ENCODE measurements at regions not wholly inside any gene's neighbourhood (a gene's known extent, or its start where the extent isn't known, plus 50 kb on each side); places are given as distances from the start of the nearest gene placed in this dataset.
A peak's percentile ranks its signal among the peaks of the same experiment; 100 is the strongest.
"Not testable (repeated sequence)": the region's sequence is repeated elsewhere in the genome, so short reads cannot be mapped to it uniquely, and the experiment has no call there.

DNA sequence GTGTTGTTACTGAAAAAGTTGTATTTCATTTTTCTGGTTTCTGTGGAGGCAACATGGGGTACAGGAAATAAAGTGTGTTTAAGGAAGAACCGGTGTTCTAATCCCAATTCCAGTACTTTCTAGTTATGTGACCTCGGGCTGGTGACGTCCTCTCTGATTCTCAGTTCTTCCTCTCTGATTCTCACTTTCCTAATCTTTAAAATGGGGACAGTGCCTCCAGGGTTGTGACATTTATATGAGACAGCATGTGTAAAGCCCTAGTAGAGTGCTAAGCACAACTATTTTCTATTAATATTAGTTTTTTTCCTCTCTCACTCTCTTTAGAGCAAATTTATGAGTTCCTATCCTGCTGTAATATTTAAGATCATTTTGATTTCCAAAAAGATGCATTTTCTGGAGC is 50.9 kb upstream of the PTPDC1 start:
- DNase-seq = no peak

DNA sequence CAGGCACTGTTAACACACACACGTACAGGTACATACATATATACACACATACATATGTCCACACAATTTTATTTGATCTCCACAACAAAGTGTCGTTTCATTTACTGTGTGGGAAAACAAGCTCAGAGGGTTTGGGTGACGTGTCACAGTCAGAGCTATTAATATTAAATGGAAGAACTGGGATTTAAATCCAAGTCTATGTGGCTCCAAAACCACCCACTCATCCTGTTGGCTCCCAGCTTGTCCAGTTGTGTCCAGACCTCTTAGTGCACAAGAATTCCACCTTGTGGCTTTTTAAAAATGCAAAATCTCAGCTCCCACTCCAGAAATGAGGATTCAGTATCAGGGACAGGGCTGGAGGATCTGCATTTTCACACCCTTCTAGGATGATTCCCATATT is 52.3 kb upstream of the PTPDC1 start:
- DNase-seq = no peak

DNA sequence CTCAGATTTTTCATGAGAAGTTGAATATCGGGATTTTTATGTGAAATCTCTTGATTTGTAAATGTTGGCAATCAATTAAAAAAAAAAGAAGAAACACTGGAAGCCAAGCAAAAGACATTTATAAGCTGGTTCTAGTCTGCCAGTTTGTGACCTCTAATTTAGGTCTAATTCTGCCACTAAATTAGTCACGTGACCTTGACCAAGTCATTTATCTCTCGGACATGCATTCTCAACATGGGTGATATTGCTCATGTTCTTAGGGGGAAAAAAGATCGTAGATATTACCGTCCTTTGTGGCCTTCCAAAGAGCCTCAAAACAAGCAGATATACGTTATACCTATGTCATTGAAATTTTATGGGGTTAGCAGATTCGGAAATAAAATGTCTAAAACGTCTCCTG is 52.9 kb upstream of the PTPDC1 start:
- no peak for DNase-seq

DNA sequence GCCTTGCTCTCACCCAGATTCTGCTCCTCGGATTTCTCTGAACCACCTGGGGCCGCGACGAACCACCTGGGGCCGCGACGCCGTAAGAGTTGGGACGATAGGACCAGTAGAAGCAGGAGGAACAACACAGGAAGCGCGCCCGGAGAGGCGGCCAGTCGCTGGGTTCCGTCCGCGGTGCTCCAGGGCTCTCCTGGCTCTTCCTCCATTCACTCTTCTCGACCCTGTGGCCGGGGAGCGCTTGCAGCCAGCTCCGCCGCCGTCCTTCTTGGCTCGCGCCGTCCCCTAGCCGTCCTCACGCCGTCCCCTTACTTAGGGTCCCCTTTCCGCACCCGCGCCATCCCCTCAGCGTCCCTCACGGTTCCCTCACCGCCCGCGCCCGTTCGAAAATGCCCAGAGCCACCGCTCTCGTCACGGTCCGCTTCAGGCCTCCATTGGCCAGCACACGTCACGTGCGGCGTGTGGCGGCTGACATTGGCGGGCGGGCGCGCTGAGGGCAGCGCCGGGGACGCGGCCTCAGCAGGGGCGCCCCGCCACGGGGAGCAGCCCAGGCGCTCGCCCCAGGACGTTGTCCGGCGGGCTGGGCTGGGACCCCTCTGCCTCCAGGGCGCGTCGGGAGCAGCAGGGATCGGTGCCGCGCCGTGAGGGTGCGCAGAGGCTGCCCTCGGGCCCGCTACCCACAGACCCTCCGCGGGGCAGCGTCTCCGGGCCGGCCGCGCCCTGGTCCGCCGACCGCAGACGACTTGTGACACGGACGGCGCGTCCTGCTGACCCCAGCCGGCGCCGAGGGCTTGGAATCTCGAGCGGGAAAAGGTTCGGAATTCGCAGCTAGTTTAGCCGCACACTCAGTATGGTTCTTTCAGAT is 53.7 kb upstream of the PTPDC1 start:
- DNase-seq = peak; percentile 76

DNA sequence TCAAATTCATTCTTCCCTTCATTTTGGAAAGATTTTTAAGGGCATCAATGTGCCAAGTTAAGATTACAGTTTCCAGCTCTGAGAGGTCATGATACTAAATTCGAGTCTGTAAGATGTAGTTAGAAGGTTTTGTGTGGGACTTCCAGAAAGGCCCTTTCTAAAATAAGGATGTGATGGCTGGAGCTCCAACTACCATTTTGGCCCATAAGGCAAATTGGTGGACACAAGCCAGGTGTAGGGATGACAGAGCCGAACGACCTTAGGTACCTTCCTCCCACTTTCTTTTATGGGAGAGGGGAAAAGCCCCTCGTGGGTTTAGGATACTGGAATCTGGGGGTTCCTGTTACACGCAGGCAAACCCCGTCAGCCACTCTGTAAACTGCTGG is 54.3 kb upstream of the PTPDC1 start:
- no peak for DNase-seq

DNA sequence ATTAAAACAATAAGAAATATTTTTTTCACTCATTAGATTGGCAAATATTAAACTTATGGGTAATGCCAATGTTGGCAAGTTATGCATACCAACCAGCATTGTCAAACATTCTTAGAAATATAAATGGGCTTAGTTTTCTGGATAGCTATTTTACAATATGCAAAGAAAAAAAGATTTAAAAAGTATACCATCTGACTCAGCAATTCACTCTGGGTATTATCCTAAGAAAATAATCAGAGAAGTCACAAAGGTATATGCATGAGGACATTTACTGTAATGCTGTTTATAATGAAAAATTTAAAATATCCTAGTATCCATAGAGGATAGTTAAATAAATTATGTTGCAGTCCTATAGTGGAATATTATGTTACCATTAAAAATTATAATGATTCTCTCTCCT is 57.4 kb upstream of the PTPDC1 start:
- no peak for DNase-seq

DNA sequence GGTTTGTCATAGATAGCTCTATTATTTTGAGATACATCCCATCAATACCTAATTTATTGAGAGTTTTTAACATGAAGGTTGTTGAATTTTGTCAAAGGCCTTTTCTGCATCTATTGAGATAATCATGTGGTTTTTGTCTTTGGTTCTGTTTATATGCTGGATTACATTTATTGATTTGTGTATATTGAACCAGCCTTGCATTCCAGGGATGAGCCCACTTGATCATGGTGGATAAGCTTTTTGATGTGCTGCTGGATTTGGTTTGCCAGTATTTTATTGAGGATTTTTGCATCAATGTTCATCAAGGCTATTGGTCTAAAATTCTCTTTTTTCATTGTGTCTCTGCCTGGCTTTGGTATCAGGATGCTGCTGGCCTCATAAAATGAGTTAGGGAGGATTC is 61.8 kb upstream of the PTPDC1 start:
- DNase-seq = not testable (repeated sequence)

DNA sequence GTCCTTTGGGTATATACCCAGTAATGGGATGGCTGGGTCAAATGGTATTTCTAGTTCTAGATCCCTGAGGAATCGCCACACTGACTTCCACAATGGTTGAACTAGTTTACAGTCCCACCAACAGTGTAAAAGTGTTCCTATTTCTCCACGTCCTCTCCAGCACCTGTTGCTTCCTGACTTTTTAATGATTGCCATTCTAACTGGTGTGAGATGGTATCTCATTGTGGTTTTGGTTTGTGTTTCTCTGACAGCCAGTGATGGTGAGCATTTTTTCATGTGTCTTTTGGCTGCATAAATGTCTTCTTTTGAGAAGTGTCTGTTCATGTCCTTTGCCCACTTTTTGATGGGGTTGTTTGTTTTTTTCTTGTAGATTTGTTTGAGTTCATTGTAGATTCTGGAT is 63.4 kb upstream of the PTPDC1 start:
- DNase-seq = not testable (repeated sequence)

DNA sequence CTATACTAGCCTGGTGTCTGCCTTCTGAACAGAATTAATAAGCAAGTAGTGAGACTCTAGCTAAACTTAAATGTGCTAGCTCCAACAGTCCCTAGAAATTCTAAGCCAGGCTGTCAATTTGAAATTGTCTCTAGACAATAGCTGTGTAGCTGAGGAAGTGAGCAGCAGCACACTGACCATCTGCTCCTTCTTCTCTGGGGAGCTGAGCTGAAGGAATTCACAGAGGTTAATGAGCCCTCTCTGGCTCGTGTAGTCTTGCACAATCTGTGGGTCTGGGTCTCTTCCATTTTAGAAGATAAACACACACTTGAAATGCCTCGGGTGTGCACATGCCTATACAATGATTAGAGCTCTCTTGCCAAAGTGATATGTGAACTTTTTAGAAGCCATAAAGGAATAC is 63.5 kb upstream of the BARX1 start:
- DNase-seq = no peak

DNA sequence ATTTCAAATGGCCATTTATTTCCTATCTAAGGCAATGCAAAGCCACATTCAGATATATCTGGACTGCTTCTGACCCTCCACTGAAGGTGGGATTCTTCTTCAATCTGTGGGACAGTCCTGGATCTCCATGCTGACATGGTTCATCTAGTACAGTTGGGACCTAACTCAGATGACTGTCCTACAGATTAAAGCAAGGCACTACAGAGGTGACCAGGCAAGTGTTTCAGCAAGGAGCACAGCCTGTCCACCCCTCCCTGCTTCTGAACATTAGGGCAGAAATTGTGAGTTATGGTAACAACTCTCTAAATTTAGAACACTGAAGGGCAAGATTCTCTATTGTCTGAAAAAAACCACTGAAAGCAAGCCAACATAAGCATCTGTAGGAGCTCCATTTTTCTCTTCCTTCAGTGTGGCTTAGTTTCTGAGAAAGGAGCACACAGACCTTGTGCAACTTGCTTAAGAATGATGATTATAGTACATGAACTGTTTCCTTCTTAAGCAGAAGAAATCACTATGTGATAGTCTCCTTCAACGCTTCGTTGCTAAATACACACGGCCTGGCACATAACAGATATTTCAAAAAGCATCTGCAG is 62.9 kb upstream of the BARX1 start:
- DNase-seq = no peak

DNA sequence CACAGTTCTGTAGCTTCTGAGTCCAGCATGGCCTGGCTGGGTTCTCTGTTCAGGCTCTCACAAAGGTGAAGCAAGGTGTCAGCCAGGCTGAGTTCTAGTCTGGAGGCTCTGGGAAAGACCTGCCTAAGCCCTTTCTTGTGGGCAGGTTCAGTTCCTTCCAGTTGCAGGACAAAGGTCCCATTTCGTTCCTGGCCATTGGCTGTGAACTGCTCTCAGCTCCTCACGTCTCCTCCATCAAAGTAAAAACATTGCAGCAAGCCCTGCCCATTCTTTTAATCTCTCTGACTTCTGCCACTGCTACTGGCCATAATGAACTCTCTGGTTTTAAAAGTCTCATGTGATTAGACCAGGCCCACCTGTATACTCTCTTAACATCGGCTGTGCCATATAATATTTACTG is 61.6 kb upstream of the BARX1 start:
- DNase-seq = no peak

DNA sequence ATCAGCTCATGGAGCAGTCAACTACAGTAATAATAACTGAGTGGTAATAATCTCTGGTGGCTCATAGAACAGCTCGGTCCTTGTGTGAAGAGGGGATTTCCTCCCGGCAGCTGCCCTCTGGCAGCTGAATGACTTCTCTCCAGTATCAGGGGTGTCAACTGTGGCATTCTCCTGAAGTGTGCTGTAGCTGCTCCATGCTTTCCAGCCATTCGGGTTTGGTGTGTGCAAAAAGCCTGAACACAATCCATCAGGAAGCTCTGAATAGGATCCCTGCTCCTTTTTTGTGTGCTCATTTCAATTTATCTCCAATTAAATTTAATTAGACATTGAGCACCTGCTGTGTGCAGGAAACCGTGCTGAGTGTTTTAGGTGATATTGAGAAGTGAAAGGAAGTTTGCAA is 59.8 kb upstream of the BARX1 start:
- DNase-seq = peak; percentile 90

DNA sequence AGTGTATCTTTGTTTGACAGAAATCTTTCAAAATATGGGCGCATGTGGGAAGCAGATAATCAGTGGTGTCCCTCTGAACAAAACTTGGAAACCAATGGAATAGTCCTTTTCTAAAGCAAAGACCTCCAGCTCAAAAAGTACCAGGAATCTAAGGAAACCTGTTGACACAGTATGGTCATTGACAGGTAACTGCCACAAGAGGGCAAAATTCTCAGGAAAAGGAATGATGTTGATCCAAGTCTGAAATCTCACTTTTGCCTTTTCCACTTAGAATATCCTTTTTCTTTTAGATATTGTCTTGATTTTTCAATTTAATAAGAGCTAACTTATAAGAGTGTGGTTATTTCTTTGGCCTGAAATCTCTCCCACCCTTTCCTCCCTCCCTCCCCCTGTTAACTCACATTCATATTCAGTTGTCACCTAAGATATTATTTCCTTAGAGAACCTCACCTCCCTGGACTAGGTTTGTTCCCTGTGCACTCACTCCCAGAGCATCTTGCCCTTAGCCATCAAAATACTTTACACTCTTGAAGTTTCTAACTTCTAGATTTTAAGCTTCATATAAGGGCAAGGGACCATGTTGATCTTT is 59.0 kb upstream of the BARX1 start:
- DNase-seq = peak; percentile 55

DNA sequence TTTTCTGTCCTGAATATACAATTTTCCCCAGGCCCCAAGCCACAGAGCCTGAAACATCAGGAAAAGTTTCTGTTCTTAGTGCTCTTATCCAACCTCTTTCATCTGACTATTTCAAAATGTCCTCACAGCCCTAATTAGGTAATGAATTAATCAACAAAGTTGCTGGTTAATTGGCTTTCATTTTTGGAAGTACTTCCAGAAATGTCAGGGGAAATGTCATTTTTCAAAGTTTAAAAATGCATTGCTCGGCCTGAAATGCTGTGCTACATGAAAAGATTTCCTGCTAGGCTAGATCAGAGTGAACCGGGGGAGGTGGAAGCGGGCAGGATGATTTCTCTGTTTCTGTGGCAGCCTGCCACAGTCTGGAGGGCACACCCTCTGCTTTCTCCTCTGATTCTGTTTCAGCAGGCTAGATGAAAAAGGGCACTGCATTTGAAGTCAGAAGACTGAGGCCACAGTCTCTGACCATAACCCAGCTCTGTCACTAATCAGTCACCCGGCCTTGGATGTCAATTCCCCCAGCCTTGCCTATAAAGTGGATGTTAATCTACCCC is 55.9 kb upstream of the BARX1 start:
- DNase-seq = no peak

DNA sequence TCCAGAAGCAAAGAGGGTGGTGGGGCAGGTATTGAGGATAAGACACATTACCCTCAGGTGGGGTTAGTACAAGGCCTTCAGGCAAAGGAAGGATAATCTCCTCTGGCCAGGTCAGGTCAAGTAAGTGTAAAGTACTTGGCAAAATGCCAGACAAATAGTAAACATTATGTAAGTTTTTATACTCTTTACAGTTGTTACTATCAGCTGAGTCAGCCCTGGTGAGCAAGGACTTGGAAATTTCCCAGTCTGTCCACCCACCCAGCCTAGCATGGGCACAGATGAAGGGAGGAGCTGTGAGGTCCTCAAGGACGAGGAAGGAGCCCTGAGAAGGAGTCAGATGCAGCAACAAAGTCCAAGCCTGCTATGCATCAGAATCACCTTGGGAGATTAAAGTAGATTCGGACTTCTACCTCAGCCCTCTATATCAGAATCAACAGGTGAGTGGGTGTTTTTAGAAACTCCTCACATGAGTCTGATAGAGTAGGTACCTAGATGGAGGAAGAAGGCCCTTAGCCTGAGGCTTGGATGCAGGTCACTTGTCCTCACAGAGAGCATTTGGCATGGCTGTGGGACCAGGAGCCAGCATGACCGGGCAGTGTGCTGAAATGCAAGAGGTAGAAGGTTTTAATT is 50.2 kb upstream of the BARX1 start:
- no peak for DNase-seq

Data from NCI-H748 treated with DMSO at 0.1 percent for 48 hours (cell line).